ENCODE measurements at regions not wholly inside any gene's neighbourhood (a gene's known extent, or its start where the extent isn't known, plus 50 kb on each side); places are given as distances from the start of the nearest gene placed in this dataset.

GRCh38 chrX:789096-789495, 158.5 kb downstream of the SHOX start:
- TF ChIP-seq CTCF (IDR thresholded peaks at IDR 0.05) = no peak
- TF ChIP-seq POLR2A (IDR thresholded peaks at IDR 0.05) = no peak
